ENCODE measurements at regions not wholly inside any gene's neighbourhood (a gene's known extent, or its start where the extent isn't known, plus 50 kb on each side); places are given as distances from the start of the nearest gene placed in this dataset.

- TF ChIP-seq ELF2 (CRISPR knock-in tag; IDR thresholded peaks at IDR 0.05) (no peak), POLR2B (IDR thresholded peaks at IDR 0.05; ENCODE audit: low read depth, partially characterized antibody) (no peak), RAD21 (CRISPR knock-in tag; conservative IDR thresholded peaks at IDR 0.05 in 1 of 2, IDR thresholded peaks at IDR 0.05 in 1 of 2) (no peak), IFI16 (CRISPR knock-in tag; IDR thresholded peaks at IDR 0.05) (no peak), MYNN (IDR thresholded peaks at IDR 0.05) (no peak), MYNN (CRISPR knock-in tag; IDR thresholded peaks at IDR 0.05) (no peak), CTBP1 (IDR thresholded peaks at IDR 0.05; ENCODE audit: borderline replicate concordance) (no peak), STAG1 (CRISPR knock-in tag; IDR thresholded peaks at IDR 0.05; ENCODE audit: borderline replicate concordance) (no peak), HBP1 (CRISPR knock-in tag; IDR thresholded peaks at IDR 0.05) (no peak), HDAC3 (IDR thresholded peaks at IDR 0.05; ENCODE audit: borderline replicate concordance, partially characterized antibody) (no peak), SMARCA5 (IDR thresholded peaks at IDR 0.05) (no peak), SPI1 (IDR thresholded peaks at IDR 0.05; ENCODE audit: borderline replicate concordance, low read depth, low read length) (no peak)
- no peak overlapping the region for H3K27ac ChIP-seq (ENCODE audit: extremely low read depth, low read depth, low read length)
- H3K79me2 ChIP-seq (ENCODE audit: control insufficient read depth, insufficient read depth, low read length): no peaks in the 10 kb centered on the region
- DNase-seq (ENCODE audit: extremely low read depth in 1 of 4, low spot score in 3 of 4) (no peak), ATAC-seq (no peak), FAIRE-seq (no peak)
- intact Hi-C loops (cut with micrococcal nuclease): no loop called here
- no peaks in the 10 kb centered on the region for H3K4me1 ChIP-seq (replicated peaks in 1 of 2; ENCODE audit: control insufficient read depth in 2 of 2, insufficient read depth in 2 of 2, low read length in 2 of 2)
- POLR2A ChIA-PET: no interaction called here
- no peaks in the 10 kb centered on the region for H3K36me3 ChIP-seq (ENCODE audit: control insufficient read depth, insufficient read depth, low read length)
- no TSS peak for BruUV-seq (replicated peaks)
- 3% methylated on average over 4 of the region's 4 CpGs for WGBS (ENCODE audit: insufficient coverage, low coverage, missing lambda C conversion rate)
- CTCF ChIA-PET (ENCODE audit: low intra/inter-chr PET ratio): no interaction called here
- H3K4me3 ChIP-seq: no peak overlapping the region
- H4K20me1 ChIP-seq (replicated peaks; ENCODE audit: control insufficient read depth, insufficient read depth, low read length): no peaks in the 10 kb centered on the region
- no peak overlapping the region for H2AFZ ChIP-seq (ENCODE audit: low read depth, low read length)
- H3K9ac ChIP-seq (ENCODE audit: insufficient read depth in 1 of 2, low read depth in 2 of 2, low read length in 2 of 2): no peak overlapping the region
- no peaks in the 10 kb centered on the region for H3K9me3 ChIP-seq (replicated peaks; ENCODE audit: control insufficient read depth, insufficient read depth, low read depth, low read length)
- no peaks in the 10 kb centered on the region for H3K9me1 ChIP-seq (ENCODE audit: control insufficient read depth, insufficient read depth, low read length)
- no peak overlapping the region for H3K4me2 ChIP-seq (ENCODE audit: insufficient read depth, low read length)
- H3K27me3 ChIP-seq (ENCODE audit: control insufficient read depth in 2 of 2, insufficient read depth in 2 of 2, low read length in 2 of 2): no peaks in the 10 kb centered on the region
- in situ Hi-C loops (cut with MboI): no loop called here
These were observed 519.2 kb upstream of the DIPK2B start for GRCh38 chrX:45719751-45720501.
